Adrenal gland (tissue), 9 donors: ENCODE measurements at regions not wholly inside any gene's neighbourhood (a gene's known extent, or its start where the extent isn't known, plus 50 kb on each side); places are given as distances from the start of the nearest gene placed in this dataset.
"Not testable (repeated sequence)": the region's sequence is repeated elsewhere in the genome, so short reads cannot be mapped to it uniquely, and the experiment has no call there.

Experiments used
- DNase-seq, 7 donors: peaks; one replicate each; pipeline ENCODE4 v3.0.0-alpha.2; 2019 to 2020
- H3K27ac ChIP-seq, 5 donors: fragments of 200-600 bp; sonication (generic) in 4 of 5; 1 replicate in 3 of 5; 2 replicates in 2 of 5; pipeline versions ENCODE4 v1.5.1 to v1.8.0; 2016 to 2020; ENCODE audit warnings: mild to moderate bottlenecking in 1 of 5
- H3K27me3 ChIP-seq: fragments of 200-600 bp; 2 replicates; pipeline ENCODE4 v1.8.0; 2021
- H3K36me3 ChIP-seq, 2 donors: fragments of 200-600 bp; replicated peaks in 1 of 2; 1 replicate in 1 of 2; 2 replicates in 1 of 2; pipeline versions ENCODE4 v1.5.1 to v1.8.0; 2018 to 2022
- H3K4me1 ChIP-seq, 2 donors: fragments of 200-600 bp; replicated peaks in 1 of 2; 1 replicate in 1 of 2; 2 replicates in 1 of 2; pipeline versions ENCODE4 v1.5.1 to v1.8.0; 2018 to 2021
- H3K4me3 ChIP-seq, 4 donors: fragments of 200-600 bp; sonication (generic) in 3 of 4; one replicate each; pipeline ENCODE4 v1.5.1; 2016 to 2018
- H3K9me3 ChIP-seq, 3 donors: fragments of 200-600 bp; sonication (generic) in 1 of 3; replicated peaks in 1 of 3; 1 replicate in 2 of 3; 2 replicates in 1 of 3; pipeline versions ENCODE4 v1.5.1 to v1.8.0; 2016 to 2021
- POLR2A ChIP-seq, 2 donors: fragments of 450-650 bp; IDR thresholded peaks; one replicate each; pipeline ENCODE4 v1.6.1; 2017; ENCODE audit warnings: antibody characterized with exemption in 2 of 2, mild to moderate bottlenecking in 2 of 2, moderate library complexity in 1 of 2
- WGBS, 4 donors: extraction: QIAGEN DNeasy Blood & Tissue Kit in 2 of 4; methylation state at CpG; one replicate each; pipeline versions ENCODE4 v1.1.5 to v1.1.7; 2013 to 2017; 5-methylcytosine and 5-hydroxymethylcytosine counted together
- intact Hi-C, 2 donors: fragments of 100-400 bp; cut with DNase I; formaldehyde crosslinking; loops; one replicate each; pipeline versions ENCODE4 v1.14.1 to v1.15.0; 2022 to 2023
- TF ChIP-seq, protein P1 (sequence below), 6 experiments: fragments of 450-650 bp in 4 of 6; fragments of 200-600 bp in 2 of 6; sonication (generic) in 1 of 6; IDR thresholded peaks; 1 replicate in 5 of 6; 2 replicates in 1 of 6; pipeline versions ENCODE4 v1.5.1 to v1.8.0; 2016 to 2021; ENCODE audit warnings: antibody characterized with exemption in 6 of 6, mild to moderate bottlenecking in 2 of 6, moderate library complexity in 1 of 6
- donor health status: healthy with polysubstance abuse.
- donor health status: Bipolar disorder and iron deficiency.
- donor health status: DM: yes; HTN: yes; CAD: no.
- donor health status: DM: no; HTN: no; CAD: no.
- donor health status: DM: no; HTN: no; CAD: no.

DNA sequence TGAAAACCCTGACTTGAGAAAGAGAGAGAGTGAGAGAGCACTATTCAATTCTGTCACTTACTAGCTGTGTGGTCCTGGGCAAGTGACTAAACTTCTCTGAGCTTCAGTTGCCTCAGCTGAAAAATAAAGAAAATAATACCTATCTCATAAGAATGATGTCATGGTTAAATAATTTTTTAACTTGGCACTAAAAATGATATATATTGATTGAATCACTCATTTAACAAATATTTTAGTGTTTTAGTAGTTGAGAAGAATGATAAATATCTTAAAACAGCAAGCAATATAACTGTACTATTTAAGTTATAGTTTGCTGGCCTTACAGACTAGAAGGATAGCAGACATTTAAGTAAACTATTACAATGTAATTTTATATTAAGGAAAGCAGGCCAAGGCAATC, 764.2 kb downstream of the DIAPH3 start:
- no peak overlapping the region for H3K4me3 ChIP-seq
- TF ChIP-seq, protein P1, sequence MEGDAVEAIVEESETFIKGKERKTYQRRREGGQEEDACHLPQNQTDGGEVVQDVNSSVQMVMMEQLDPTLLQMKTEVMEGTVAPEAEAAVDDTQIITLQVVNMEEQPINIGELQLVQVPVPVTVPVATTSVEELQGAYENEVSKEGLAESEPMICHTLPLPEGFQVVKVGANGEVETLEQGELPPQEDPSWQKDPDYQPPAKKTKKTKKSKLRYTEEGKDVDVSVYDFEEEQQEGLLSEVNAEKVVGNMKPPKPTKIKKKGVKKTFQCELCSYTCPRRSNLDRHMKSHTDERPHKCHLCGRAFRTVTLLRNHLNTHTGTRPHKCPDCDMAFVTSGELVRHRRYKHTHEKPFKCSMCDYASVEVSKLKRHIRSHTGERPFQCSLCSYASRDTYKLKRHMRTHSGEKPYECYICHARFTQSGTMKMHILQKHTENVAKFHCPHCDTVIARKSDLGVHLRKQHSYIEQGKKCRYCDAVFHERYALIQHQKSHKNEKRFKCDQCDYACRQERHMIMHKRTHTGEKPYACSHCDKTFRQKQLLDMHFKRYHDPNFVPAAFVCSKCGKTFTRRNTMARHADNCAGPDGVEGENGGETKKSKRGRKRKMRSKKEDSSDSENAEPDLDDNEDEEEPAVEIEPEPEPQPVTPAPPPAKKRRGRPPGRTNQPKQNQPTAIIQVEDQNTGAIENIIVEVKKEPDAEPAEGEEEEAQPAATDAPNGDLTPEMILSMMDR (IDR thresholded peaks at IDR 0.05): no peak
- no peak for TF ChIP-seq POLR2A (IDR thresholded peaks at IDR 0.05)
- peaks cover 4% of the 10 kb centered on the region for H3K27me3 ChIP-seq
- intact Hi-C loops: loop anchor here (10.0 kb wide), 2 partner anchors 275 to 375 kb away; no protein-coding TSS in a partner anchor
- no peaks in the 10 kb centered on the region for H3K4me1 ChIP-seq
- no peak for DNase-seq
- H3K36me3 ChIP-seq: no peaks in the 10 kb centered on the region
- no peaks in the 10 kb centered on the region for H3K9me3 ChIP-seq
- no peak overlapping the region for H3K27ac ChIP-seq

DNA sequence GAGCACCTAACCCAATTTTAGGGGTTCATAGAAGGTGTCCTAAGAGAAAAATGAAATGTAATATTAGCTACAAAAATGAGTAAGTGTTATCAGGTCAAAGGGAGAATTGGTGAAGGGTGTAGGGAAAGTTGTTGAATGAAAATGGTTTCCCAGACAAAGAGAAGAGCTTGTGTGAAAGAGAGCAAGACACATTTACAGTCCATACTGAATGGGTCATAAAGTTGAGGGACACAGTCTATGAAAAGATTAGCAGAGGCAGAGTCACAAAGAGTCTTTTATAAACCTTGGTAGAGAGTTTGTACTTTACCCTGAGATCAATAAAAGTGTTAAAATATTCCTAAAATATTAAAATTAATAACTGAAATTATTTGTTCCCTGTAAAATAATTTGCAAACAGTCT, 759.4 kb downstream of the DIAPH3 start:
- no peak for TF ChIP-seq POLR2A (IDR thresholded peaks at IDR 0.05)
- TF ChIP-seq, protein P1 (IDR thresholded peaks at IDR 0.05): no peak
- intact Hi-C loops: no loop called here

DNA sequence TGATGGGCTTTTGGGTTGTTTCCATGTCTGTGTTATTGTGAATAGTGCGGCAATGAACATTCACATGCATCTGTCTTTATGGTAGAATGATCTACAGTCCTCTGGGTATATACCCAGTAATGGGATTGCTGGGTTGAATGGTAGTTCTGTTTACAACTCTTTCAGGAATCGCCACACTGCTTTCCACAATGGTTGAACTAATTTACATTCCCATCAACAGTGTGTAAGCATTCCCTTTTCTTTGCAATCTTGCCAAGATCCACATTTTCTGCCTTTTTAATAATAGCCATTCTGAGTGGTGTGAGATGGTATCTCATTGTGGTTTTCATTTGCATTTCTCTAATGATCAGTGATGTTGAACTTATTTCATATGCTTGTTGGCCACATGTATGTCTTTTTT, 756.5 kb downstream of the DIAPH3 start:
- H3K27ac ChIP-seq, intact Hi-C loops, H3K36me3 ChIP-seq, H3K4me3 ChIP-seq, H3K4me1 ChIP-seq, DNase-seq, H3K27me3 ChIP-seq, H3K9me3 ChIP-seq: not testable (repeated sequence)
- WGBS, 4 donors: 91 to 93% (median 91%) methylated on average over 2 of the region's 2 CpGs

More for the DNA sequence above, 759.4 kb downstream of the DIAPH3 start:
- Histone ChIP-seq H3K36me3 (no peaks in the 10 kb centered on the region), H3K9me3 (no peaks in the 10 kb centered on the region), H3K4me1 (no peaks in the 10 kb centered on the region), H3K27ac (no peak overlapping the region), H3K27me3 (no peaks in the 10 kb centered on the region), H3K4me3 (no peak overlapping the region)
- no peak for DNase-seq

DNA sequence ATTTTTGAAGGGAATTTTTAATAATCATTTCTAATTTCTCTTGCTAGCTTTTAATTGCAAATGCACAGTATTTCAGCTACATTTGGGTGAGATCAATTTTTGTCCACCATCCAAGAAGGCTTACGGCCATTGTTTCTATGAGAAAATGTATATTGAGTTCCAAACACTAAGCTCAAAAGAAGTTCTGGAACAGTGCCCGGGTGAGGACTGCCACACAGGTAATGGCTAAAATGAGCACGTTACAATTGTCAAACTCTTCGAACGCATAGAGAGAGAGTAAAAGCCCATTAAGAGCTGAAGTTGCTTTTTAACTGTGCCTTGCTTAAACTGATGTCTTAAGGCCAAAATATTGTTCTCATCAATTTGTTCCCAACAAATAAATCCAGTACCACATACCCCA, 755.0 kb downstream of the DIAPH3 start:
- Histone ChIP-seq H3K27me3 (no peaks in the 10 kb centered on the region), H3K27ac (no peak overlapping the region), H3K9me3 (no peaks in the 10 kb centered on the region), H3K4me3 (no peak overlapping the region), H3K36me3 (no peaks in the 10 kb centered on the region), H3K4me1 (no peaks in the 10 kb centered on the region)
- 84 to 90% (median 89%) methylated on average over 5 of the region's 5 CpGs for WGBS, 4 donors
- TF ChIP-seq, protein P1 (IDR thresholded peaks at IDR 0.05): no peak
- no peak for TF ChIP-seq POLR2A (IDR thresholded peaks at IDR 0.05)
- intact Hi-C loops: no loop called here
- no peak for DNase-seq

DNA sequence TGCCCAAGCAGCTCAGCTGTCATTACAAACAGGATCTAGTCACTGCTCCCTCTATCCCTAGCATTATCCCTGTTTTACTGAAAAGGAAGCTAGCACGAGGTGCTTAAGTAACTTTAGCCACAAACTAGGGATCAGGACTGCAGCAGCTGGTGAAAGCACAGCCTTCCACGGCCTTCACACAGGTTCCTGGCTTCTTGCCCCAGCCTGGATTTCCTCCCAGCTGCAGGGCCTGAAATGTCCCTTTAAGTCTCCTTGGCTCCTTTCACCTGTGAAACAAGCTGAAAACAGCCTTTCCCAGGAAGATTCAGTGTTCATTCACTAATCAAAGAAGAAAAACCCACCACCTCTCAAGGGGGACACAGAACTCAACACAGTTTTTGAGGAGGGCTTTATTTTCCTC, 754.5 kb downstream of the DIAPH3 start:
- no peaks in the 10 kb centered on the region for H3K36me3 ChIP-seq
- H3K4me3 ChIP-seq: no peak overlapping the region
- H3K27ac ChIP-seq: no peak overlapping the region
- TF ChIP-seq, protein P1 (IDR thresholded peaks at IDR 0.05): no peak
- TF ChIP-seq POLR2A (IDR thresholded peaks at IDR 0.05): no peak
- DNase-seq: peak; percentile 56 to 77 (median 64)
- intact Hi-C loops: no loop called here
- H3K27me3 ChIP-seq: no peaks in the 10 kb centered on the region
- no peaks in the 10 kb centered on the region for H3K9me3 ChIP-seq
- H3K4me1 ChIP-seq: no peaks in the 10 kb centered on the region
- WGBS, 4 donors: 2 to 34% (median 12%) methylated on average over 2 of the region's 2 CpGs
